Suprapubic skin (tissue), 4 donors: ENCODE measurements at regions not wholly inside any gene's neighbourhood (a gene's known extent, or its start where the extent isn't known, plus 50 kb on each side); places are given as distances from the start of the nearest gene placed in this dataset.

Experiments
- DNase-seq, 2 donors: peaks; one replicate each; pipeline ENCODE4 v3.0.0-alpha.2; 2019; ENCODE audit warnings: low spot score in 2 of 2
- H3K27ac ChIP-seq: fragments of 200-600 bp; sonication (generic); one replicate; pipeline ENCODE4 v1.5.1; 2019
- H3K27me3 ChIP-seq: fragments of 200-600 bp; sonication (generic); one replicate; pipeline ENCODE4 v1.5.1; 2019
- H3K36me3 ChIP-seq: fragments of 200-600 bp; sonication (generic); one replicate; pipeline ENCODE4 v1.5.1; 2019
- H3K4me1 ChIP-seq: fragments of 200-600 bp; sonication (generic); one replicate; pipeline ENCODE4 v1.5.1; 2019
- H3K4me3 ChIP-seq: fragments of 200-600 bp; sonication (generic); one replicate; pipeline ENCODE4 v1.5.1; 2019; ENCODE audit warnings: mild to moderate bottlenecking
- H3K9me3 ChIP-seq: fragments of 200-600 bp; sonication (generic); one replicate; pipeline ENCODE4 v1.5.1; 2019
- CTCF ChIP-seq, 2 donors: fragments of 200-600 bp in 1 of 2; fragments of 450-650 bp in 1 of 2; sonication (generic) in 1 of 2; IDR thresholded peaks; one replicate each; pipeline ENCODE4 v1.5.1; 2016 to 2019; ENCODE audit warnings: antibody characterized with exemption in 2 of 2, mild to moderate bottlenecking in 1 of 2, moderate library complexity in 1 of 2
- EP300 ChIP-seq: sonication (generic); formaldehyde crosslinking; IDR thresholded peaks from one replicate; pipeline ENCODE4 v1.6.1; 2017; ENCODE audit warnings: antibody characterized with exemption
- POLR2A ChIP-seq, 2 donors: fragments of 450-650 bp; IDR thresholded peaks; one replicate each; pipeline ENCODE4 v1.6.1; 2017; ENCODE audit warnings: antibody characterized with exemption in 2 of 2, mild to moderate bottlenecking in 2 of 2, moderate library complexity in 2 of 2
- POLR2AphosphoS5 ChIP-seq, 3 donors: sonication (generic); formaldehyde crosslinking; IDR thresholded peaks; one replicate each; pipeline ENCODE4 v1.6.1; 2017; ENCODE audit warnings: antibody characterized with exemption in 3 of 3
- WGBS: methylation state at CpG from one replicate; pipeline ENCODE4 v1.1.5; 2018; 5-methylcytosine and 5-hydroxymethylcytosine counted together

GRCh38 chr11:103601225-103601846, 435.1 kb upstream of the DDI1 start:
- Histone ChIP-seq H3K4me3 (no peak overlapping the region), H3K9me3 (no peaks in the 10 kb centered on the region), H3K27ac (no peak overlapping the region), H3K4me1 (no peaks in the 10 kb centered on the region), H3K27me3 (no peaks in the 10 kb centered on the region), H3K36me3 (no peaks in the 10 kb centered on the region)
- no peak for DNase-seq
- WGBS, result 73% methylated on average over 3 of the region's 3 CpGs
- TF ChIP-seq CTCF (IDR thresholded peaks at IDR 0.05) (peak; percentile 43 to 73), POLR2AphosphoS5 (IDR thresholded peaks at IDR 0.05) (no peak), EP300 (no peak), POLR2A (IDR thresholded peaks at IDR 0.05) (no peak)

GRCh38 chr11:103602840-103603239, 433.6 kb upstream of the DDI1 start:
- Histone ChIP-seq H3K27ac (no peak overlapping the region), H3K4me1 (no peaks in the 10 kb centered on the region), H3K4me3 (no peak overlapping the region), H3K27me3 (no peaks in the 10 kb centered on the region), H3K9me3 (no peaks in the 10 kb centered on the region), H3K36me3 (no peaks in the 10 kb centered on the region)
- no peak for DNase-seq
- TF ChIP-seq CTCF (IDR thresholded peaks at IDR 0.05) (no peak), POLR2AphosphoS5 (IDR thresholded peaks at IDR 0.05) (no peak), POLR2A (IDR thresholded peaks at IDR 0.05) (no peak), EP300 (no peak)

GRCh38 chr11:103604310-103604709, 432.1 kb upstream of the DDI1 start:
- TF ChIP-seq EP300 (no peak), POLR2A (IDR thresholded peaks at IDR 0.05) (no peak), POLR2AphosphoS5 (IDR thresholded peaks at IDR 0.05) (no peak)
- WGBS, result 79% methylated on average over 2 of the region's 2 CpGs

GRCh38 chr11:103608566-103608965, 427.9 kb upstream of the DDI1 start:
- no peaks in the 10 kb centered on the region for H3K36me3 ChIP-seq
- no peak overlapping the region for H3K4me3 ChIP-seq
- WGBS, result 68% methylated on average over 3 of the region's 3 CpGs
- no peak overlapping the region for H3K27ac ChIP-seq
- no peaks in the 10 kb centered on the region for H3K4me1 ChIP-seq
- no peaks in the 10 kb centered on the region for H3K27me3 ChIP-seq
- no peaks in the 10 kb centered on the region for H3K9me3 ChIP-seq
- TF ChIP-seq EP300 (no peak), POLR2A (IDR thresholded peaks at IDR 0.05) (no peak), POLR2AphosphoS5 (IDR thresholded peaks at IDR 0.05) (no peak), CTCF (IDR thresholded peaks at IDR 0.05) (no peak)
- DNase-seq, result no peak

More at GRCh38 chr11:103604310-103604709, 432.1 kb upstream of the DDI1 start:
- Histone ChIP-seq H3K27ac (no peak overlapping the region), H3K9me3 (no peaks in the 10 kb centered on the region), H3K4me3 (no peak overlapping the region), H3K4me1 (no peaks in the 10 kb centered on the region), H3K36me3 (no peaks in the 10 kb centered on the region), H3K27me3 (no peaks in the 10 kb centered on the region)
- no peak for DNase-seq

- Histone ChIP-seq H3K4me3 (no peak overlapping the region), H3K4me1 (no peaks in the 10 kb centered on the region), H3K36me3 (no peaks in the 10 kb centered on the region), H3K27me3 (no peaks in the 10 kb centered on the region), H3K27ac (no peak overlapping the region), H3K9me3 (no peaks in the 10 kb centered on the region)
- DNase-seq, result no peak
- no peak for TF ChIP-seq POLR2AphosphoS5 (IDR thresholded peaks at IDR 0.05)
- no peak for TF ChIP-seq EP300
- no peak for TF ChIP-seq CTCF (IDR thresholded peaks at IDR 0.05)
- TF ChIP-seq POLR2A (IDR thresholded peaks at IDR 0.05), result no peak
- WGBS, result 71% methylated on average over 2 of the region's 2 CpGs
Observed at GRCh38 chr11:103609117-103610066, 427.0 kb upstream of the DDI1 start.
